GM21360 (cell line): ENCODE measurements at regions not wholly inside any gene's neighbourhood (a gene's known extent, or its start where the extent isn't known, plus 50 kb on each side); places are given as distances from the start of the nearest gene placed in this dataset.
A peak's percentile ranks its signal among the peaks of the same experiment; 100 is the strongest.

Experiments
- ATAC-seq: cut with Tn5 transposase; IDR thresholded peaks from one replicate; pipeline ENCODE4 v1.9.1; 2021; ENCODE audit warnings: mild to moderate bottlenecking, moderate library complexity; ENCODE audit not compliant: unreplicated experiment

GRCh38 chrX:3257471-3257870 lies 89.0 kb downstream of the MXRA5 start:
- ATAC-seq, result no peak

- ATAC-seq, result no peak
Observed at GRCh38 chrX:3256868-3257267, 89.6 kb downstream of the MXRA5 start.

GRCh38 chrX:3252744-3253143 lies 93.7 kb downstream of the MXRA5 start:
- ATAC-seq, result peak; percentile 60

GRCh38 chrX:3250966-3251365 lies 95.5 kb downstream of the MXRA5 start:
- ATAC-seq, result no peak

- ATAC-seq, result no peak
Observed at GRCh38 chrX:3244955-3245354, 101.5 kb downstream of the MXRA5 start.

GRCh38 chrX:3244203-3244743 lies 102.2 kb downstream of the MXRA5 start:
- no peak for ATAC-seq

GRCh38 chrX:3232262-3232923 lies 114.1 kb downstream of the MXRA5 start:
- ATAC-seq, result no peak

DNA sequence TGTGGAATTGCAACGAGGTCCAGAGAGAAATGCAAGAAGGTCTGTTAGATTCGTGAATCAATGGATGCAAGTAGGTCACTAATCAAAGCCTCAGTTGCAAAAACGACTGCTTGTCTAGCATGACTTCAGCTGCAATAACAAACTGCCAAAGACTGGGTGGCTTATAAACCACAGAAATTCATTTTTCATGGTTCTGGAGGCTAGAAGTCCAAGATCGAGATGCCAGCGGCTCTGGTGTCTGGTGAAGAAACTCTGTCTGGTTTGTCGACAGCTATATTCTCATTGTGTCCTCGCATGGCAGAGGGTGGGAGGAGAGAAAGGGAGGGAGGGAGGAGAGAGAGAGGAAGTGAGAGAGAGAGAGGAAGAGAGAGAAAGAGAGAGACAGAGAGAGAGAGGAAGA lies 114.7 kb downstream of the MXRA5 start:
- no peak for ATAC-seq

DNA sequence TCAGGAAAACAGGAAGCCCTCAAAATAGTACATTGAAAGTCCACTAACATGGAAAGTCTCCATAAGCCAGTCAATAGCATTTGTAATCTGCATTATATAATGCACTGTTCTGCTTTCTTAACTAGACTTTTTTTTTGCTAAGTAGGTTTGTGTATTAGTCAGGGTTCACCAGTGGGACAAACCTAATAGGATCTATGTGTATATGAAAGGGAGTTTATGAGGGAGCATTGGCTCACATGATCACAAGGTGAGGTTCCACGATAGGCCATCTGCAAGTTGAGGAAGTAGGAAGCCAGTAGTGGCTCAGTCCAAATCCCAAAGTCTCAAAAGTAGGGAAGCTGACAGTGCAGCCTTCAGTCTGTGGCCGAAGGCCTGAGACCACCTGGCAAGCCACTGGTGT lies 116.0 kb downstream of the MXRA5 start:
- no peak for ATAC-seq

GRCh38 chrX:3227526-3227925 lies 118.9 kb downstream of the MXRA5 start:
- no peak for ATAC-seq

DNA sequence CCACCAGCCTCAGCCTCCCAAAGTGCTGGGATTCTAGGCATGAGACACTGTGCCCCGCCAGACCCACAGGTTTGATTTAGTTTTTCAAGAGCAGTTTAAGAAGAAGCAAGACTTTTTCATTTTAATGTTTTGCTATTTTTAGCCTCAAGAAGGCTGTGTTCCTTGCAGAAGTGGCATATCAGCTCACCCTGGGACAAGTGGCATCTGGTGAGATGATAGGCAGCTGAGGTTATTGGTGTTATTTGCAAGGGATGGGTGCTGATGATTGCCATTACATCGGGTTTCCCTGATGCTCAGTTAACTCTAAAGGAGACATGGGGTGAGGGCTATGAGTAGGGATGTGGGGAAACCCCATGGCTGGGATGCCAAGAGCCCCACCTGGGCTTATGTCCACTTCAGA lies 120.4 kb downstream of the MXRA5 start:
- no peak for ATAC-seq

- no peak for ATAC-seq
Observed at GRCh38 chrX:3221643-3222042, 124.8 kb downstream of the MXRA5 start.

- ATAC-seq, result no peak
Observed at GRCh38 chrX:3219667-3220066, 126.8 kb downstream of the MXRA5 start.

GRCh38 chrX:3219231-3219630 lies 127.2 kb downstream of the MXRA5 start:
- no peak for ATAC-seq

DNA sequence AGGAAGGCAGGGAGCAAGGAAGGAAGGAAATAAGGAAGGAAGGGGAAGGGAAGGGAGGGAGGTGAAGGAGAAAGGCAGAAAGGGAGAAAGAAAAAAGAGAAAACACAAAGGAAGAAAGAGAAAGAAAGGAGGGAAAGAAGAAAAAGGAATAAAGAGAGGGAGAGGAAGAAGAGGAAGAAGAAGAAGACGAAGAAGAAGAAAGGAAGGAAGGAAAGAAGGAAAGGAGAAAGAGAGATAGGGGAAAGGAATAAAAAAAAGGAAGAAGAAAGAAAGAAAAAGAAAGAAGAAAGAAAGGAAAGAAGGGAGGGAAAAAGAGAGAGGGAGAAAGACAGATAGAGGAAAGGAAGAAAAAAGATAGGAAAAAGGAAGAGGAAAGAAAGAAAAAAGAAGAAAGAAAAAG lies 128.0 kb downstream of the MXRA5 start:
- ATAC-seq, result no peak

GRCh38 chrX:3216581-3217180 lies 129.8 kb downstream of the MXRA5 start:
- no peak for ATAC-seq

DNA sequence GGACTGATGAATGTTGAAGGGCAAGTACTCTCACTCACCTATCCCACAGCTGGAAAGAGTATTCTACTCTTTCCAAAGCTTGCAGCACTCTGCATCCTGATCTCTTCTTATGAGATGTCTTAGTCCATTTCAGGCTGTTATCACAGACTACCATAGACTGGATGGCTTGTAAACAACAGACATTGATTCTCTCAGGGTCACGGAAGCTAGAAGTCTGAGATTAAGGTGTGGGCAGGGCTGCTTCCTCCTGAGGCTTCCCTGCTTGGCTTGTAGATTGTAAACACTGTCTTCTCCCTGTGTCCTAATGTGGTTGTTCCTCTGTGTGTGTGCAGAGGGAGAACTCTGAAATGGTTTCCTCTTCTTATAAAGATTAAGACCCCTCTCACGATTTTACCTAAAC lies 131.2 kb downstream of the MXRA5 start:
- no peak for ATAC-seq

DNA sequence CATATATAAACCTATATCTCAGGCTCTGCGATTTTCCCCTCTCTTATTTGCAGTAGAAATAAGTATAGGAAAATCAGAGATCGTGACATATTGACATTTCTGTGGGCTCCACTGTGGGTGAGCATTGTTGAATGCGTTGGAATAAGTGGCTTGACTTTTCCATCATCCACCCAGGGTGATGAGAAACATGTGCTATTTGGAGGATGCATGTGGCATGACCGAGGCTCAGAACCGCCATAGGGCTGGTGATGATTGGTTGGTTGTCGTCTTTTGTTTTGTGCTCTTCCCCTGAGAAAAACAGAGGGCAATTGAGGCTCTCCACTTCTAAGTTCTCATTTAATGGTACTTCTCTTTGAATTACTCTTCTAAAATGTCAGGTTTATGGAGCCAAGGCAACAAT lies 140.1 kb downstream of the MXRA5 start:
- ATAC-seq, result no peak

DNA sequence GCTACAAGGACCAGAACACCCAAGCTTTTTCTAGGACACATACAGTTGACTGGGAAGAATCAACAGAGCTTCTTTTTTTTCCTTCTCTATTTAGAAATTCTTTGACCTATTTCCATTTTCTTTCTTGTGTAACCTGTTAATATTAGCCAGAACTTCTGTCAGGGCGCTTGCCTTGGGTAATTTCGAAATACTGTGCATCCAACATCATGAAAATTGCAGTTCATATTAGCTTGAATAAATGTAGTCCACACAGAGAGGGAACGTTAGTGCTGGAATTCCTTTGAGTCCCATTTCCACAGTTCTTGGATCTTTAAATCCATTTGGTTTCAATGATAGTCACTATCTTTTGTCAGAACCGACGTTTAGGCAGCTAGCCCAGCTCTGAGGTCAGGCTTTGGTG lies 141.8 kb downstream of the MXRA5 start:
- no peak for ATAC-seq

DNA sequence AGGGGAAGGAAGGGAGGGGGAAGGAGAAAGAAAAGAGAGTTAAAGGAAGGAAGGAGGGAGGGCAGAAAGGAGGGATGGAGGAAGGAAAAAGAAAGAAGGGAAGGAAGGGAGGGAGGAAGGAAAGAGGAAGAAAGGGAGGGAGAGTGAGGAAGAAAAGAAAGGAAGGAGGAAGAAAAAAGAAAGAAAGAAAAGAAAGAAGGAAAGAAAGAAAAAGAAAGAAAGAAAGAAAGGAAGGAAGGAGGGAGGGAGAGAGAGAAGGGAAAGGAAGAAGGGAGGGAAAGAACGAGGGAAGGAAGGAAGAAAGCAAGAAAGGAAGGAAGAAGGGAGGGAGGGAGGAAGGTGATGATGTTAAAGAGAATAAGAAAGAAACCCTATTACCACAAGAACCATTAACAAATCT lies 150.6 kb downstream of the MXRA5 start:
- no peak for ATAC-seq

- no peak for ATAC-seq
Observed at GRCh38 chrX:3192835-3193234, 151.6 kb downstream of the ARSF start.

GRCh38 chrX:3191796-3192195 lies 150.5 kb downstream of the ARSF start:
- ATAC-seq, result no peak

DNA sequence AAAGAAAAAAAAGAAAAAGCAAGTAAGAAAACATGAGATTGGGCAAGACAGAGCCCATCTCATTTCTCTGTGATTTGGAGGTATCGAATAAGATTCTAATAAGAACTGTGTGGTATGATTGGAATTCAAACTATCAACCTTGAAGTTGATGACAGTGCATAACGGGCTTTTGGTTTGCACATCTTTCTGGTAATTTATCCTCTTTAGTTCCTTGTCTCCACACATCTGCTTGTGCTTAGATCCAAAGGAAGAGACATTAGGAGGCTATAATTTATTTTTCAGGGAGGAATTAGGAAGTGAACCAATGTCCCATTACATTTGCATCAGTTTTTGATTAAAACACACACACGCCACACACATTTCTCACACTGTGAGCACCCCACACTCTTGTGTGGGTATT lies 149.9 kb downstream of the ARSF start:
- ATAC-seq, result no peak
